ENCODE measurements at regions not wholly inside any gene's neighbourhood (a gene's known extent, or its start where the extent isn't known, plus 50 kb on each side); places are given as distances from the start of the nearest gene placed in this dataset.

DNA sequence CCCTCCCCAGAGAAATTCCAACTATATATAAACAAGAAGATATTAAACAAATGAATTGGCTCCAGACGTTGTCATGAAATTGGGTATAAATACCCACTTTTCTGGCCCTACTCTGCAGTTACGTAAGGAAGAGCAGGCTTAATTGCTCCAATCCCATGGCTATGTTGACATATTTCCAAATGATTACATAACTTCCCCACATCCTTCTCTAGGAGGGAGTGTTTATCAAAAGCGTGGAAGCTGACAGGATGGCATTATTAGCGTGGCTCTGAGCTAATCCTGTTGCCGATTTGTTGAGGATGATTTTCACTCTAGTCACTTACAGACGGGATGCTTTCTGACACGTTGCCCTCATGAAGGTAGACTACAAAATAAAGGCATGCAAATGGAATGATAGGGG is 347.5 kb upstream of the TMCO5A start:
- TF ChIP-seq, protein P1, sequence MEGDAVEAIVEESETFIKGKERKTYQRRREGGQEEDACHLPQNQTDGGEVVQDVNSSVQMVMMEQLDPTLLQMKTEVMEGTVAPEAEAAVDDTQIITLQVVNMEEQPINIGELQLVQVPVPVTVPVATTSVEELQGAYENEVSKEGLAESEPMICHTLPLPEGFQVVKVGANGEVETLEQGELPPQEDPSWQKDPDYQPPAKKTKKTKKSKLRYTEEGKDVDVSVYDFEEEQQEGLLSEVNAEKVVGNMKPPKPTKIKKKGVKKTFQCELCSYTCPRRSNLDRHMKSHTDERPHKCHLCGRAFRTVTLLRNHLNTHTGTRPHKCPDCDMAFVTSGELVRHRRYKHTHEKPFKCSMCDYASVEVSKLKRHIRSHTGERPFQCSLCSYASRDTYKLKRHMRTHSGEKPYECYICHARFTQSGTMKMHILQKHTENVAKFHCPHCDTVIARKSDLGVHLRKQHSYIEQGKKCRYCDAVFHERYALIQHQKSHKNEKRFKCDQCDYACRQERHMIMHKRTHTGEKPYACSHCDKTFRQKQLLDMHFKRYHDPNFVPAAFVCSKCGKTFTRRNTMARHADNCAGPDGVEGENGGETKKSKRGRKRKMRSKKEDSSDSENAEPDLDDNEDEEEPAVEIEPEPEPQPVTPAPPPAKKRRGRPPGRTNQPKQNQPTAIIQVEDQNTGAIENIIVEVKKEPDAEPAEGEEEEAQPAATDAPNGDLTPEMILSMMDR (IDR thresholded peaks at IDR 0.05), result no peak
- TF ChIP-seq POLR2A (IDR thresholded peaks at IDR 0.05) (no peak), EP300 (IDR thresholded peaks at IDR 0.05) (no peak)
